B cell (primary cell): ENCODE measurements at regions not wholly inside any gene's neighbourhood (a gene's known extent, or its start where the extent isn't known, plus 50 kb on each side); places are given as distances from the start of the nearest gene placed in this dataset.

Source experiments
- CTCF ChIP-seq: fragments of 200-600 bp; IDR thresholded peaks from one replicate; pipeline ENCODE4 v1.8.0; 2022; ENCODE audit warnings: antibody characterized with exemption, mild to moderate bottlenecking
- EZH2 ChIP-seq: IDR thresholded peaks from 2 replicates; pipeline ENCODE4 v1.6.1; 2012; ENCODE audit warnings: borderline replicate concordance, low read depth, mild to moderate bottlenecking, moderate library complexity, low read length; ENCODE audit not compliant: insufficient read depth, poor library complexity, severe bottlenecking

GRCh38 chr13:69423844-69424243, 683.8 kb upstream of the ATXN8OS start:
- TF ChIP-seq CTCF (no peak), EZH2 (no peak)
